ENCODE measurements at regions not wholly inside any gene's neighbourhood (a gene's known extent, or its start where the extent isn't known, plus 50 kb on each side); places are given as distances from the start of the nearest gene placed in this dataset.
"Not testable (repeated sequence)": the region's sequence is repeated elsewhere in the genome, so short reads cannot be mapped to it uniquely, and the experiment has no call there.

GRCh38 chr14:22492622-22493542 is 96.1 kb downstream of the DAD1 start:
- FAIRE-seq (no peak), DNase-seq (ENCODE audit: low spot score) (no peak)

GRCh38 chr14:22491683-22492621 is 97.1 kb downstream of the DAD1 start:
- FAIRE-seq (no peak), DNase-seq (ENCODE audit: low spot score) (no peak)

GRCh38 chr14:22491053-22491452 is 98.0 kb downstream of the DAD1 start:
- not testable (repeated sequence) for FAIRE-seq; DNase-seq (ENCODE audit: low spot score)

GRCh38 chr14:22489957-22490950 is 98.8 kb downstream of the DAD1 start:
- FAIRE-seq = no peak
- DNase-seq (ENCODE audit: low spot score) = no peak

- FAIRE-seq (no peak), DNase-seq (ENCODE audit: low spot score) (no peak)
Observed at GRCh38 chr14:22489244-22489545, 99.8 kb downstream of the DAD1 start.

GRCh38 chr14:22488522-22489243 is 100.3 kb downstream of the DAD1 start:
- DNase-seq (ENCODE audit: low spot score) (no peak), FAIRE-seq (no peak)

GRCh38 chr14:22487941-22488340 is 101.1 kb downstream of the DAD1 start:
- no peak for DNase-seq (ENCODE audit: low spot score)
- no peak for FAIRE-seq

GRCh38 chr14:22487401-22487800 is 101.6 kb downstream of the DAD1 start:
- no peak for FAIRE-seq
- no peak for DNase-seq (ENCODE audit: low spot score)

- FAIRE-seq (no peak), DNase-seq (ENCODE audit: low spot score) (no peak)
Observed at GRCh38 chr14:22486675-22487074, 102.3 kb downstream of the DAD1 start.

GRCh38 chr14:22485649-22486048 is 103.4 kb downstream of the DAD1 start:
- no peak for FAIRE-seq
- DNase-seq (ENCODE audit: low spot score) = no peak

GRCh38 chr14:22485178-22485577 is 103.8 kb downstream of the DAD1 start:
- FAIRE-seq = no peak
- DNase-seq (ENCODE audit: low spot score) = no peak

GRCh38 chr14:22484632-22485031 is 104.4 kb downstream of the DAD1 start:
- FAIRE-seq (no peak), DNase-seq (ENCODE audit: low spot score) (no peak)

- FAIRE-seq (no peak), DNase-seq (ENCODE audit: low spot score) (no peak)
Observed at GRCh38 chr14:22483863-22484593, 105.0 kb downstream of the DAD1 start.

- DNase-seq (ENCODE audit: low spot score) = no peak
- FAIRE-seq = no peak
Observed at GRCh38 chr14:22482782-22483553, 106.1 kb downstream of the DAD1 start.

- no peak for DNase-seq (ENCODE audit: low spot score)
Observed at GRCh38 chr14:22482085-22482694, 106.8 kb downstream of the DAD1 start.

GRCh38 chr14:22481546-22481945 is 107.5 kb downstream of the DAD1 start:
- FAIRE-seq (no peak), DNase-seq (ENCODE audit: low spot score) (no peak)

More at GRCh38 chr14:22482085-22482694, 106.8 kb downstream of the DAD1 start:
- no peak for FAIRE-seq

- FAIRE-seq (no peak), DNase-seq (ENCODE audit: low spot score) (no peak)
Observed at GRCh38 chr14:22479776-22480464, 109.1 kb downstream of the DAD1 start.

GRCh38 chr14:22479132-22479531 is 109.9 kb downstream of the DAD1 start:
- no peak for FAIRE-seq
- no peak for DNase-seq (ENCODE audit: low spot score)
